NCI-H2107 treated with DMSO at 0.1 percent for 48 hours (cell line): ENCODE measurements at regions not wholly inside any gene's neighbourhood (a gene's known extent, or its start where the extent isn't known, plus 50 kb on each side); places are given as distances from the start of the nearest gene placed in this dataset.
"Not testable (repeated sequence)": the region's sequence is repeated elsewhere in the genome, so short reads cannot be mapped to it uniquely, and the experiment has no call there.

Source experiments
- DNase-seq: peaks from one replicate; lab custom pipeline; 2025; ENCODE audit not compliant: unreplicated experiment; lab: John Stamatoyannopoulos, UW

DNA sequence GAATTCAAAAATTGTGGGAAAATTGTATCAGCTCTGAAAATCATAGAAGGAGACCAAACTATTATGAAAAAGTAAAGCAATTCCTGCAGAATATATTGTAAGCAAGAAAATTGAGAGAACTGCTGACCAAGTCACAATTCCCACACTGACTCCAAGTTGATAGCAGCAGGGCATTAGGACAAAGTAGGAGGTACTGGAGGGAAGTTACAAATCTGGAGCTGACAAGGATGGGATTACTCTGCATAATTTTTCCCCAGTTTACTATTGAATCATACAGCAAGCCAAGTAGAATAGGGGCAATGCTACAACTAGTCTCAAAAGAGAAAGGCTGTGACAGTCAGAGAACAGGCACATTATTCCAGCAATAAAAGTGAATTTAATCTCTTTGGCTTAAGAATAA, 161.3 kb upstream of the USP25 start:
- no peak for DNase-seq

- DNase-seq: no peak
Observed at GRCh38 chr21:15586752-15587427, 142.9 kb upstream of the USP25 start.

DNA sequence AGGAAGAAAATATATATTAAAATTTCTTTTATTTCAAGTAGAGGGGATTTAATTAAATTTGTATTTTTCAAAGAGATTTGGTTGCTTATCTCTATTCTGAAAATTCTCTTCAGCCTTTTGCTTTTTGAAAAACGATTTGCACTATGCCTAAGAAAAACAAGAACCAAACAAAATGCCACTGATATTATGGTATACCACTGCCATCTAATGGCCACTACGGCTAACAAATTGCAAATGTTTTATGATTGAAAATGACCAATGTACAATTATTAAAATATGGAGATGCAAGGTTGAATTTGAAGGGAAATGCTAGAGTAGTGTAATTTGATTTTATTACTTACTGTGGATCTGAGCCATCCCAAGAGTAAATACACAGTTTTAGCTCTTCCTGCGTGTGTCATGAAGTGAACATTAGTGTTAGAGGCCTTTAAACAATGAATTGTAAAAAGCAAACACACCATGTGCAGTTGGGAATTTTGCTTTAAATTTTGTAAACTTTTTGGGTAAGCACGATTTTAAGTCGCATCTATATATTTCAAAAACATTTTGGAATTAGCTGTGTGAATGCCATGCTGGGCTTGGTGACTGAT, 137.4 kb upstream of the USP25 start:
- peak; percentile 39 for DNase-seq

- DNase-seq: no peak
Observed at GRCh38 chr21:15592957-15593356, 136.8 kb upstream of the USP25 start.

DNA sequence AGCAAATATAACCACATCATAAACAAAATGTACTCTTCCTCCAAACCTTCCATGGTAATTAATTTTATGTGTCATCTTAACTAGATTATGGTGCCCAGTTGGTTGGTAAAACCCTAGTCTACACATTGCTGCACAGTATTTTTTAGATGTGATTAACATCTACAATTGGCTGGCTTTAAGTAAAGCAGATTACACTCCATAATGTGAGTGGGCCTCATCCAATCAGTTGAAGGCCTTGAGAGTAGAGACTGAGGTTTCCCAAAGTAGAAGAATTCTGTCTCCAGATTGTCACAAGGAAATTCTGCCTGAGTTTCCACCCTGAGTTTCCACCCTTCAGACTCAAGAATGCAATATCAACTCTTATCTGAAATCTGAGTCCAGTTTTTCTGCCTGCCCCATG, 128.4 kb upstream of the USP25 start:
- no peak for DNase-seq

GRCh38 chr21:15604413-15604812, 125.4 kb upstream of the USP25 start:
- no peak for DNase-seq

DNA sequence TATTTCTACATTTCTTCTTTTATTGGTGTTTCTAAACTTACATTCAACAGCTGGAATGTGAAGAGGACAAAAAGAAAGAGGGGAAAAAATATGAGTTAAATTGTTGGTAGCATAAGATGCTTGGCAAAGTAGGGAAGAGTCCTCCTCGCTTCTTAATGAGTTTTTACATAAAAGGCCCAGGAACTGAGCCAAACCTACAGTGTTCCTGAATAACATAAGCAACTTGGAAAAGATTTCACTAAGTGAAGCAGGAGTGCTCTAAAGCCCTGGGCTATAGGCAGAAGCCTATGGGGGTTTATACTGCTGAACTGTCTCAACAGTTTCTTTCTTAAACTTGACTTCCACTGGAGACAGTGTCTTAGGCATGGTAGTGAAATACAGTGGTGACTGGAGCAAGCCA, 115.0 kb upstream of the USP25 start:
- no peak for DNase-seq

GRCh38 chr21:15616864-15617574, 112.8 kb upstream of the USP25 start:
- DNase-seq: no peak

- DNase-seq: no peak
Observed at GRCh38 chr21:15617964-15618363, 111.8 kb upstream of the USP25 start.

- DNase-seq: no peak
Observed at GRCh38 chr21:15620892-15621291, 108.9 kb upstream of the USP25 start.

DNA sequence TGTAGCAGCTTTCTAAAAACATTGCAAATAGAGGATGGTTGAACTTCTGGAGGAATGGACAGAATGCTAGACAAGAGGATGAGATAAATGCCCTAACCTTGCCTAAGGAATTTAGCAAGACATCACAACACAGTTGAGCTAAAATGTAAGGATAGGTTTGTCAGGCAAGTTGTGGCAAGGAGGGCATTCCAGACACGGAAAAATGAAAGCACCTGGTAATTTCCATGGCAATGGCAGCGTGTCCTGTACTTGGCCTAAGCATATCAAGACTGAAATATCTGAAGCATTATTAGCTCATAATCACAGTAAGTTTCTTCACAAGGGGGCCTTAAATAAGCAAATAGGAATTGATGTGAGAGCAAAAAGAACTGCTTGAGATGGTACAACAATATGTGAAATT, 105.1 kb upstream of the USP25 start:
- DNase-seq: no peak

DNA sequence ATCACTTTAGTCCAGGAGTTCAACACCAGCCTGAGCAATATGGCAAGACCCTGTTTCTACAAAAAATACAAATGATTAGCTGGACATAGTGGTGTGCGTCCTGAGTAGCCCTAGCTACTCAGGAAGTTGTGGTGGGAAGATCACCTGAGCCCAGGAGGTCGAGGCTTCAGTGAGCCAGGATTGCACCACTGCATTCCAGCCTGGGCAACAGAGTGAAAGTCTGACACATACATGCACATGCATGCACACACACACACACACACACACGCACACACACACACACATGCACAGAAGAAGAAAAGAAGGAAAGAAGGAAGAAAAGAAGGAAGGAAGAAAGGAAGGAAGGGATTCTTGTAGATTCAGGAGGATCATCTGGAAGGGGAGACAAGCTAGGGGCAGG, 104.4 kb upstream of the USP25 start:
- no peak for DNase-seq

DNA sequence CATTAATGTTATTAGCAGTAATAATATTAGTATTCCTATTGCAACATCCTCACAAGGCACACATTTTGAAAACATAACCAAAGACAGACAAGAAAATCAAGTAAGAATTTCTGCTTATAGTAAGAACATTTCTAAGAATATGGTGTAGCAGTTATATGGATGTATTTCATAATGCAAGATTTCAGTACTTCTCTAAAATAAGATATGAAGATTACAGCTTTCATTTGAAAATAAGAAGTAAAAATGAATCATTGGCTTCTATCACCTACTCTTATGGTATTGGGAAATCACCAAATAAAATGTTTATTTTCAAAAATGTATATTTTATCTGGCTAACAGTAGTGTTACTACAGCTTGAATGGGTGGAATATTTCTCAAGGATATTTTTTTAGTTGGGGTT, 103.8 kb upstream of the USP25 start:
- no peak for DNase-seq

DNA sequence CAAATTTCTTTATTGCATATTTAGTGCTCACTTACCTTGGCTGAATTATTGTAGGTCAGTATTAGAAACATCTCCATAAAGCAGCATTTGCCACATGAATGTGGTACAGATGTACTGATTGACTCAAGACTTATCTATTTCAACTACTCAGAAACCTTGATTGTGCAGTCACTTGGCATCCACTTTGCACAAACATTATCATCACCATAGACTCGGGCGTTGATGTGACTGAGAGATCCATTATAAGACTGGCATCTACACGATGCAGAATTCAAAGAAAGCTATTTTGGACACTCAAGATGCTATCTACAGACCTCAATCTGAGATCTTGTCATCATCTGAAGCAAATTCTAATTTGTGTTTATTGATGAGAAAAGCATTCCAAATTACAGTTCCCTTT, 102.8 kb upstream of the USP25 start:
- no peak for DNase-seq

DNA sequence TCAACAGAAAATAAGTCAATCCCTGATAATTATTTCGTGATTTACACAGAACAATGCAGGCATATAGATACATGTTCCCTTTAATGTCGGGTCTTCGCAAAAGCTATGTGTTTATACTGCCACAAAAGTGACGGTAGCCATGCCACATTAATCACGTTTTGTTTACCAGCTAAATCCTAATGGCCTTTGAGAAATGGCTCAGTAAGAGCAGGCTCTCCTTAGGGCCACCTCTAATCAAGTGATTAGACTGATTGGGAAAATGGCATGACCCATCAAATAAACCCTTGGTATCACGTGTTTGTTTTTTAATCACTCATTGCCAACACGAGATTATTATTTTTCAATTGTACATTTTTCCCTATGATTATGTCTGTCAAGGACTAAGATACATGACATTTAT, 102.0 kb upstream of the USP25 start:
- no peak for DNase-seq

DNA sequence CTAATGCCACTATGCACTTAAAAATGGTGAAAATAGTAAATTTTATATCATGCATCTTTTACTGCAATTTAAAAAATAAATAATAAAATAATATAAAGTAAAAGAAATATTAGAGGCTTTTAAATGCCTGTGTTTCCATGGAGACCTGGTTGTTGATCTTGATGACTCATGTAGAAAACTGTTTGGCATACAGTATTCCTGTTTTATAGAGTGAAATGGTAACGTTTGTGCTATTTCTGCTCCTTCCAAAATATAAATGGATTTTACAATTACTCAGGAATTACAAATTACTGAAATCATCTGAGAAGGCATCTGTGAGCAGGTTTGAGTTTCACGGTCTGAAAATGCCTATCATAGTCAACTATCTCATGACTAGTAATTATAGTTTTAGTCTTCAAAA, 98.4 kb upstream of the USP25 start:
- no peak for DNase-seq

- DNase-seq: not testable (repeated sequence)
Observed at GRCh38 chr21:15634541-15634940, 95.2 kb upstream of the USP25 start.

DNA sequence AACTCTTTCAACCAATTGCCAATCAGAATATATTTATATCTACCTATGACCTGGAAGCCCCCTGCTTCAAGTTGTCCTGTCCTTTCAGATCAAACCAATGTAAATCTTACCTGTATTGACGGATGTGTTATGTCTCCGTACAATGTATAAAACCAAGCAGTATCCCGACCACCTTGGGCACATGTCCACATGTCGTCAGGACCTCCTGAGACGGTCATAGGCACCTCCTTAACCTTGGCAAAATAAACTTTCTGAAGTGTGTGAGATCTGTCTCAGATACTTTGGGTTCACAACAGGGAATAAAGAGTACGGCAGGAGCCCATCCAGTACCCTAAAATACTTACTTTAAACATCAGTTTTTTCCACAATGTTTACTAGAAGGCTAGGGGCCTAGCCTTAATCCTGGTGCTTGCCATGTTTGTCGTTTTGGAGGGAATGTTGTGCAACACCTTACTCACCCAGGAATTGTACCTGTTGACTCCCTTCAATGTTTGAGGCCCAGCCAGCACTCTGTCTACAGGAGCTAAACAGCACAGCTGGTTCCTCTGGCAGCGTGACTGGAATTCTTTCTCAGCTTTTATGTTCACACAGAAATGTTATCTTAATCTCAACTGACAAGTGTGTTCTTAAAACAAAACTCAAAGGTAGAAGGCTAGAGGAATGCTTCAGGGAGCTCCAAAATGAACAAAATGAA, 90.8 kb upstream of the USP25 start:
- no peak for DNase-seq

- DNase-seq: not testable (repeated sequence)
Observed at GRCh38 chr21:15640113-15640512, 89.7 kb upstream of the USP25 start.

DNA sequence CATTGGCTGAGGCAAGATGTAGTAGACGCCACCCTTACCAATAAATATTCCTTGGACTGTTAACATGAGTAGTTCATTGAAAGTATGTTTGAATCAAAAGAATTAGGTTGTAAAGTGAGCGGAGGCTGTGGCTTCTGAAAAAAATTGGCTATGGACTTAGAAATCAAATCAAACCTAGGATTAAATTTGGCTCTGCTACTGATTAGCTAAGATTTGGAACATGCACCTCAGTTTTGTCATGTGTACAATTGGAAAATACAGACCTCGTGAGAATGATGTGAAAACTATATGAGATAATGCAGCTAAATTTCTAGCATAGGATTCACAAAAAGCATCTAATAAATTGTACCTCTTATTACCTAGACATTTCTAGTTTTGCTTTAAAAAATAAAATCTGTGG, 85.3 kb upstream of the USP25 start:
- no peak for DNase-seq

- no peak for DNase-seq
Observed at GRCh38 chr21:15645830-15646229, 84.0 kb upstream of the USP25 start.

GRCh38 chr21:15650735-15651134, 79.0 kb upstream of the USP25 start:
- no peak for DNase-seq
